Activated CD4-positive, alpha-beta T cell treated with anti-CD3 and anti-CD28 coated beads, Interleukin-10, Interleukin-2, amounts not matched to agents 100 ng/mL and 50 ng/mL, durations not matched to agents 16 hours and 8 hours (primary cell): ENCODE measurements at regions not wholly inside any gene's neighbourhood (a gene's known extent, or its start where the extent isn't known, plus 50 kb on each side); places are given as distances from the start of the nearest gene placed in this dataset.

Source experiments
- DNase-seq: peaks from one replicate; pipeline ENCODE4 v3.0.0-alpha.2; 2020

DNA sequence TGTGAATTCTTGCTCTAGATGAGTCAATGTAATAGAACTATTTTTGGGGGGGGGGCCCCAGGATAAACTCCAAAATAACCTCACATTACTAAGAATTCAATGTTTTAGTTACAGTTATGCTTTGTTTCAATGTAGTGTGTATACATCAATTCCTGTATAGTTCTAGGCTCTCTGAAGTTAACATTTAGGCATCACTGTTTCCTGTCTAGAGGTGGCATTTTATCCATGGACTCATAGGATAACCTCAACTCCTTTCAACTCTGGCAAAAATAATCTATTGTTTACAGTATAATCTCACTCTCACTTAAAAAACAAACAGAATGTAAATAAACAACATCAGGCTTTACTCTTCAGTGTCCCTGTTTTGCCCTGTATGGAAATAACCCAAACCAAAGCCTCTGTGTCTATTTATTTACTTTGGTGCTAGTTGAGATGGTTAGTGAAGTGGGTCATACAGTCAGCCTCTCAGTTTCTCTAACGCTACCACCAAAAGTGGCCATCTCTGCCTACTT lies 79.3 kb upstream of the MMADHC start:
- no peak for DNase-seq

- DNase-seq: no peak
Measured at GRCh38 chr2:149664896-149665295, 77.3 kb upstream of the MMADHC start.

- DNase-seq: no peak
Measured at GRCh38 chr2:149662556-149662955, 75.0 kb upstream of the MMADHC start.

DNA sequence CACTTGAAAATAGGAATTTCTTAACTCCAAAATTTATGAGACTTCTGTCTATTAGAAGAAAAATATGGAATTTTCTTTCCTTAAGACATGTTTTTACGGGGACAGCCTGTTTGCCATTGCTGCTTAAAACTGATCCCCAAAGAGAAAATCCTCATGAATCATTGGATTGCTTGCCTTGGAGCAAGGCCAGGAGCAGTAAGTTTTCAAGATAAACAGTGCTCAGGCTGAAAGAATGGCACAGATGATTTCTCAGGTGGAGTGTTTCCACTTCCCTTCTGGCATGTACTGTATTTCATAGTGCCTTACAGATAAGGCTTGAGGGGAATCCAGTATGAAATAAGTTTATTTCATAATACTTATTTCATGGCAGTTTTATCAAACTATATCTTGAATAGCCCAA lies 74.3 kb upstream of the MMADHC start:
- no peak for DNase-seq

DNA sequence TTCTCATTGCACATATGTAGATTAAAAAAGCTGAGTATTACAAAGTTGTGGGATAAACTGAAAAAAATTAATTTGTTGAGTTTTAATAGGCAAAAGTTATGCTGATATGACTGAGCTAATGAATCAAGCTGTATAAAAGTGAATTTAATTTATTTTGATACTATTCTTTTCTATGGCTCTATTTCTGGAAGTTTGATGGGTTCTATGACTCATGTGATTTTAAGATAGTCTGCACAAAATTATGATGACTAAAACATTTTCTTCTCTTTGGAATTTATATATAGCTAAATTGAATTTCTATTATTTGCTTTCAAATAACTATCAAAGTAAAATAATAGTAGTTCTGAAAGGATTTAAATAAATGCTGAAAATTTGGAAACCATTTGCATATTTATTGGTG lies 71.0 kb upstream of the MMADHC start:
- no peak for DNase-seq

DNA sequence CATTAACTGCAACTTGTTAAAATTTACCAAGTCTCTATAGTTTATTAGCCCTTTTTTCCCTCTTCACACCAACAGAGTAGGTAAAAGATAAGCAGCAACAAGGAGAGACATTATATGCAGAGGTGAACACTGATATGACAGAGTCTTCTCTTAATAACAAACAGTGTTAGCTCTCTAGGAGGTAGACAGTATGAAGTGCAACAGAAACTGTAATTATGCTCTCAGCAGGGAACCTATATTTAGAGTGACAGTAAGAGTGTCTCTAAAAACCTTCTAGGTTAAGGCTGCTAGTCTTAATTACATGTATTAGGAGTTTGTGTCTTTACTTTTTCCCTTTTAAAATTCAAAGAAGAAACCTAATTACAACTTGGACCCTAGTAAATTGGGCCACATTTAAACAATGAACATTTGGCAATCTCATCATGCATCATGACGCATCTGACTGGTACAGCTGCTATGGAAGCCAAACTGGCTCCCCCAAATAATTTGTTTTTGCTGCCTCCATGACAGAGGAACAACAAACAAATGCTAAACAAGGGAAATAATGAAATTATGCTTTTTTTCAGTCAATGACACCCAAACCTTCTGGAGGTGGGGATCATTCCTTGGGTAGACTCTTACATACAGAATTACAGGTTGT lies 69.9 kb upstream of the MMADHC start:
- no peak for DNase-seq

DNA sequence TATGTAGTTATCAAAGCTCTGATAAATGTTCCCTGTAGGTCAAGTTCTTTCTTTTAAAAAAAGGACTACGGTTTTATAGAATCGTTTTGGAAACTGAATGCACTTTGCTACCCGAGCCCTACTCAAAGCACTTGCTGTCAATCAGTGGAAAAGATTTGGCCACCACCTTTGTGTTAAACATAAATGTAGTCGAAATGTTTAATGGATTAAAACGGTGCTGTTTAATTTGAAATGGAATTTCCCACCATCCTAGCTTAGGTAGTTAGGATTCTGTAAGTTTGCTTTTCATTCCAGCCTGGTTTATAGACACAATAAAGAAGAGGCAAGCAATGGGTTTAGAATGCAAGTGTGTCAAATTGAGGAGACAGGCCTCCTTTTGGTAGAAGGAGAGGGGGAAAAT lies 69.4 kb upstream of the MMADHC start:
- DNase-seq: no peak

GRCh38 chr2:149653831-149654445 lies 66.4 kb upstream of the MMADHC start:
- DNase-seq: no peak

DNA sequence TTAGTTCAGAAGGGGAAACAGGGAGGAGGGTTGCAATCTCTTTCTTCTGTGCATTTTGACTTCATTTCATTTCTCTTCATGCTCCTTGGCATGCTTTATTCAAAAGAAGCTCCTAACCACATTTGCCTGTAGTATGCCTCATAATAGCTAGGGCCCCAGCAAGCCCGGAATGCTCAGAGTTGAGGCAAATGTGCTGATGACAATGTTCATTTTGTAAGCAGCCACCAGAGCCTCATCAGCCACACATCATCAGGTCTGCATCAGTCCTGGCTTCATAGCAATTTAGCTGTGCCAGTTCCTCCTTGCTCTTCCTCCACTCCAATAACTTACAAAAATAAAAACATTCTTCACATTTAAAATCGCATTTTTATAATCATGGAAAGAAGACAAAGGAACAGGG lies 65.4 kb upstream of the MMADHC start:
- DNase-seq: no peak

- DNase-seq: no peak
Measured at GRCh38 chr2:149652526-149652925, 65.0 kb upstream of the MMADHC start.

- no peak for DNase-seq
Measured at GRCh38 chr2:149651229-149651628, 63.7 kb upstream of the MMADHC start.

- no peak for DNase-seq
Measured at GRCh38 chr2:149650006-149650405, 62.4 kb upstream of the MMADHC start.

DNA sequence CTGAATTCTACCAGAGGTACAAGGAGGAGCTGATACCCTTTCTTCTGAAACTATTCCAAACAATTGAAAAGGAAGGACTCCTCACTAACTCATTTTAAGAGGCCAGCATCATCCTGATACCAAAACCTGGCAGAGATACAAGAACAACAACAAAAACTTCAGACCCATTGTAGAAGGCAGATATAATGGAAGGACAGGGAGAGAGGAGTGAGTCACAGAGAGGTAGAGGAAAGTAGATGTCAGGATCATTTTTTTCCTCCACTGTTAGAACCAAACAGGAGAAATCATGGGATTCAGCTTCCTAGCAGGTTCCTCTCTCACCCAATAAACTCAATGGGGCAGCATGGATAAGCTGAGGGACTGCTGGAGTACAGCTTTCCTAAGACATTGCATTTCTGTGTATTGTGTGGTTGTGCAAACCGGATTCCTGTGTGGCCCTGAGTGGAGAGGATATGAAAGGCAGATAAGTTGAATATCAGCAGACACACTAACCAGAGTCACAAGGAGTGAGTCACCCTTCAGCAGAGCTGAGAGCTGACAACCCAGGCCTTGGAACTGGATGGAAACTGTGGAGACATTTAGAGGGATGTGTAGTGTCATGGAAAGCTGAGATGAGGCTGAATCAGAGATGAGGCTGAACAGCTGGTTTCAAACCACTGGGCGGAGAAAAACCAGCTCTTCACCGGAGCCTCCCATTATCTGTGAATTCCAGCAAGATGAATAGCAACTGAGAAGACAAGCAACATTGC lies 60.9 kb upstream of the MMADHC start:
- no peak for DNase-seq

- DNase-seq: no peak
Measured at GRCh38 chr2:149645391-149645790, 57.8 kb upstream of the MMADHC start.
